ENCODE measurements at regions not wholly inside any gene's neighbourhood (a gene's known extent, or its start where the extent isn't known, plus 50 kb on each side); places are given as distances from the start of the nearest gene placed in this dataset.

DNA sequence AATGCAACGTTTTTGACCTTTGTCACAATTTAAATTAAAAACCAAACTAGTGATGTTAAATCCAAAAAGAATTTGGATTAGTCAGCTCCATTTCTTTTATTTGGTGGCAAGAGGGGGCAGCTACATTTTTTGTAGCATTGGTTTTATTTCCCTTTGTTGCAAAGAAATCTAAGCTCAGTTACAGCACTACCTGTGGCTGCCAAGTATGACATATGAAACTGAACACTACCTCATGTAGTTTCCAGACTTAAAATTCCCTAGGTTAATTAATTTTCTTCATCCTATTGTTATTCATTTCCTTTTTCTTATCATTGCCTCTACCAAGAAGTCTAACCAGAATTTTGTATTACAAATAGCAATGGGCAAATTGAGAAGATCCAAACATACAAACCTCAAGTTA lies 393.5 kb downstream of the BRINP1 start:
- TF ChIP-seq REST (IDR thresholded peaks at IDR 0.05; ENCODE audit: insufficient read depth in 1 of 2, low read depth in 2 of 2, low read length in 2 of 2) (no peak), POLR2AphosphoS5 (IDR thresholded peaks at IDR 0.05; ENCODE audit: low read depth, low read length) (no peak), SIN3A (IDR thresholded peaks at IDR 0.05; ENCODE audit: borderline replicate concordance, insufficient read depth, low read length) (no peak), TAF1 (IDR thresholded peaks at IDR 0.05; ENCODE audit: borderline replicate concordance, insufficient read depth, low read length) (no peak), FOXP2 (optimal IDR thresholded peaks at IDR 0.05; ENCODE audit: borderline replicate concordance, extremely low read depth, extremely low read length, insufficient read depth) (no peak)

- TF ChIP-seq POLR2AphosphoS5 (IDR thresholded peaks at IDR 0.05; ENCODE audit: low read depth, low read length) (no peak), FOXP2 (optimal IDR thresholded peaks at IDR 0.05; ENCODE audit: borderline replicate concordance, extremely low read depth, extremely low read length, insufficient read depth) (no peak), SIN3A (IDR thresholded peaks at IDR 0.05; ENCODE audit: borderline replicate concordance, insufficient read depth, low read length) (no peak), TAF1 (IDR thresholded peaks at IDR 0.05; ENCODE audit: borderline replicate concordance, insufficient read depth, low read length) (no peak), REST (IDR thresholded peaks at IDR 0.05; ENCODE audit: insufficient read depth in 1 of 2, low read depth in 2 of 2, low read length in 2 of 2) (no peak)
These were observed 393.1 kb downstream of the BRINP1 start for GRCh38 chr9:118976160-118976559.

DNA sequence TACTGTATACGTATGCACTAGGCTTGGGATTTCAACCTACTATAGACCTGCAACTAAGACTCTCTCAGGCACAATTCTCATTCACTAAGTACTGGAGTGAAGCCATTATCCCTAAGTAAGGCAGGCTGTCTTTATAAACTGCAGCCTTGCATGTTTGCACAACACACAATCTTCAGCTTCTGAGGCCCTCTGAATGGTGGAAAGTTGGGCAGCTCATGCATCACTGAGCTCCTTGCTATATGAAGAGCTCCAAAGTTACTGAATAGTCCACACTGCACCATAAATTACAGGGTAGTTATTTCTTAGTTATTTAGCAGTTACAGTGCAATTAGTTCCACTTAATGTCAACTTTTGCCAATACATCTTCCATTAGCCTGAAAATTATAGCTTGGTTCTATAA lies 384.6 kb downstream of the BRINP1 start:
- TF ChIP-seq REST (IDR thresholded peaks at IDR 0.05; ENCODE audit: insufficient read depth in 1 of 2, low read depth in 2 of 2, low read length in 2 of 2) (no peak), POLR2AphosphoS5 (IDR thresholded peaks at IDR 0.05; ENCODE audit: low read depth, low read length) (no peak), TAF1 (IDR thresholded peaks at IDR 0.05; ENCODE audit: borderline replicate concordance, insufficient read depth, low read length) (no peak), SIN3A (IDR thresholded peaks at IDR 0.05; ENCODE audit: borderline replicate concordance, insufficient read depth, low read length) (no peak), FOXP2 (optimal IDR thresholded peaks at IDR 0.05; ENCODE audit: borderline replicate concordance, extremely low read depth, extremely low read length, insufficient read depth) (no peak)

GRCh38 chr9:118985851-118986250 lies 383.4 kb downstream of the BRINP1 start:
- TF ChIP-seq FOXP2 (optimal IDR thresholded peaks at IDR 0.05; ENCODE audit: borderline replicate concordance, extremely low read depth, extremely low read length, insufficient read depth): no peak
- TF ChIP-seq TAF1 (IDR thresholded peaks at IDR 0.05; ENCODE audit: borderline replicate concordance, insufficient read depth, low read length): no peak
- TF ChIP-seq SIN3A (IDR thresholded peaks at IDR 0.05; ENCODE audit: borderline replicate concordance, insufficient read depth, low read length): no peak
- no peak for TF ChIP-seq REST (IDR thresholded peaks at IDR 0.05; ENCODE audit: insufficient read depth in 1 of 2, low read depth in 2 of 2, low read length in 2 of 2)
- TF ChIP-seq POLR2AphosphoS5 (IDR thresholded peaks at IDR 0.05; ENCODE audit: low read depth, low read length): no peak

DNA sequence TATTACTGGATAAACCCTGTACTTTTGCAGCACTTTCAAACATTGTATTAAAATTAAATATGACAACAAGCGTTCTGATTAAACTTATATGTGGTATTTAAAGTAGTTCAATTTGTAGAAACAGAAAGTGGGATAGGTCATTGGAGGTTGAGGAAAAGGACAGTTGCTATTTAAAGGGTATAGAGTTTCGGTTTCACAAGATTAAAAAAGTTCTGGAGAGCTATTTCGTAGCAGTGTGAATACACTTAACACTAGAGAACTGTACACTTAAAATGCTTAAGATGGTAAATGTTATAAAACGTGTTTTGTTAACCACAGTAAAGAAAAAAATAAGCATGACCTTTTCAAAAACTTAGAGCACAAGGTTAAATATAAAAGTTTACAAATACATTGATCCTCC lies 382.1 kb downstream of the BRINP1 start:
- no peak for TF ChIP-seq POLR2AphosphoS5 (IDR thresholded peaks at IDR 0.05; ENCODE audit: low read depth, low read length)
- TF ChIP-seq TAF1 (IDR thresholded peaks at IDR 0.05; ENCODE audit: borderline replicate concordance, insufficient read depth, low read length): no peak
- TF ChIP-seq FOXP2 (optimal IDR thresholded peaks at IDR 0.05; ENCODE audit: borderline replicate concordance, extremely low read depth, extremely low read length, insufficient read depth): no peak
- no peak for TF ChIP-seq REST (IDR thresholded peaks at IDR 0.05; ENCODE audit: insufficient read depth in 1 of 2, low read depth in 2 of 2, low read length in 2 of 2)
- TF ChIP-seq SIN3A (IDR thresholded peaks at IDR 0.05; ENCODE audit: borderline replicate concordance, insufficient read depth, low read length): no peak
